Anterior cingulate cortex (tissue), 58 donors: ENCODE measurements at regions not wholly inside any gene's neighbourhood (a gene's known extent, or its start where the extent isn't known, plus 50 kb on each side); places are given as distances from the start of the nearest gene placed in this dataset.

Experiments used
- DNase-seq, 58 donors: peaks; one replicate each; lab custom pipeline; 2025; lab: John Stamatoyannopoulos, UW

GRCh38 chr20:58566981-58567380 is 51.8 kb upstream of the APCDD1L start:
- DNase-seq: no peak

GRCh38 chr20:58565461-58566175 is 50.4 kb upstream of the APCDD1L start:
- DNase-seq: no peak
